ENCODE measurements at regions not wholly inside any gene's neighbourhood (a gene's known extent, or its start where the extent isn't known, plus 50 kb on each side); places are given as distances from the start of the nearest gene placed in this dataset.
A peak's percentile ranks its signal among the peaks of the same experiment; 100 is the strongest.

DNA sequence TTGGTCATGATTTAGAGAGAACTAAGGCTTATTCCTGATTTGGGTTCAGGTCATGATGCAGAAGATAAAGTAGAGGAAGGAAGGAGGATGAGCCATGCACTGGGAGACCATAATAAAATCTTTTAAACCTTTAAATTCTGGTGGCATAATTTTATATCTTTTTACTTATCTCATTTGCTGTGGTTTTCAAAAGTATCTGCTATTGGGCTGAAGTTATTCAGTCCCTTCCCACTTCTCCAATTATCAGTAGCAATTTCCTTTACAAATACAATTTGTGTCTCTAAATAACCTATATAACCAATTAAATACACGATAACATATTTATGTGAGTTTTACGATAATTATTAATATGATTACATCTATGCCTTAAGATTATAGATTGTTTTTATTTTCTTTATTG, 194.8 kb upstream of the SLC8A1 start:
- Histone ChIP-seq H2AFZ (ENCODE audit: low read length) (no peak overlapping the region), H4K20me1 (ENCODE audit: control insufficient read depth, extremely low read depth, insufficient read depth, low read length) (no peaks in the 10 kb centered on the region), H3K79me2 (ENCODE audit: control insufficient read depth, insufficient read depth, low read length) (no peaks in the 10 kb centered on the region), H3K9ac (ENCODE audit: insufficient read depth, low read length) (no peak overlapping the region), H3K27ac (ENCODE audit: insufficient read depth, low read length) (no peak overlapping the region), H3K9me3 (ENCODE audit: control insufficient read depth, insufficient read depth, low read depth, low read length) (no peaks in the 10 kb centered on the region), H3K4me2 (ENCODE audit: extremely low read depth, insufficient read depth, low read length) (no peak overlapping the region), H3K27me3 (ENCODE audit: control insufficient read depth, insufficient read depth, low read length) (no peaks in the 10 kb centered on the region), H3K36me3 (ENCODE audit: control insufficient read depth, insufficient read depth, low read length) (no peaks in the 10 kb centered on the region), H3K4me3 (replicated peaks in 1 of 4; ENCODE audit: control extremely low read depth in 1 of 4, insufficient read depth in 1 of 4, low read depth in 3 of 4, low read length in 4 of 4) (no peak overlapping the region), H3K4me1 (ENCODE audit: control insufficient read depth, extremely low read depth, insufficient read depth, low read length) (no peaks in the 10 kb centered on the region)
- TF ChIP-seq EZH2 (IDR thresholded peaks at IDR 0.05; ENCODE audit: low read length, missing control alignments), result no peak
- TF ChIP-seq, protein P1, sequence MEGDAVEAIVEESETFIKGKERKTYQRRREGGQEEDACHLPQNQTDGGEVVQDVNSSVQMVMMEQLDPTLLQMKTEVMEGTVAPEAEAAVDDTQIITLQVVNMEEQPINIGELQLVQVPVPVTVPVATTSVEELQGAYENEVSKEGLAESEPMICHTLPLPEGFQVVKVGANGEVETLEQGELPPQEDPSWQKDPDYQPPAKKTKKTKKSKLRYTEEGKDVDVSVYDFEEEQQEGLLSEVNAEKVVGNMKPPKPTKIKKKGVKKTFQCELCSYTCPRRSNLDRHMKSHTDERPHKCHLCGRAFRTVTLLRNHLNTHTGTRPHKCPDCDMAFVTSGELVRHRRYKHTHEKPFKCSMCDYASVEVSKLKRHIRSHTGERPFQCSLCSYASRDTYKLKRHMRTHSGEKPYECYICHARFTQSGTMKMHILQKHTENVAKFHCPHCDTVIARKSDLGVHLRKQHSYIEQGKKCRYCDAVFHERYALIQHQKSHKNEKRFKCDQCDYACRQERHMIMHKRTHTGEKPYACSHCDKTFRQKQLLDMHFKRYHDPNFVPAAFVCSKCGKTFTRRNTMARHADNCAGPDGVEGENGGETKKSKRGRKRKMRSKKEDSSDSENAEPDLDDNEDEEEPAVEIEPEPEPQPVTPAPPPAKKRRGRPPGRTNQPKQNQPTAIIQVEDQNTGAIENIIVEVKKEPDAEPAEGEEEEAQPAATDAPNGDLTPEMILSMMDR (conservative IDR thresholded peaks at IDR 0.05 in 1 of 2, IDR thresholded peaks at IDR 0.05 in 1 of 2; ENCODE audit: low read depth in 1 of 2, low read length in 2 of 2), result no peak
- no peak for DNase-seq (ENCODE audit: low read depth in 2 of 2)

DNA sequence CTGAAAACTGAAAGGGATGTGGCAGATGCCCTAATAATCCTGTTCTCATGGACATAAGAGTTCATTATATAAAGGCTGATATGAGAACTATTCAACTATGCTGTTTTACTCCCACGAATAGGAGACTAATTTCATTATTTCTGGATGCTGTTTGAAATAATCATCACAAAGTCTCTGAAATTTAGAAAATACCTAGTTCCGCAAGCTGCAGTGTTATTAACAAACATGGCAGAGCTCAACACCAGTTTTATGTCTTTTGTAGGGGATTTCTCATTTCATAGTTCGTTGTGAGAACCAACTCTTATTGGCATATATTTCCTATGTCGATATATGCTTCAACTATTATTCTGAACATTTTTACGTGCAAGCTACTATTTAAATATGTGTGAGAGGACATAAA, 200.3 kb upstream of the SLC8A1 start:
- Histone ChIP-seq H3K36me3 (ENCODE audit: control insufficient read depth, insufficient read depth, low read length) (no peaks in the 10 kb centered on the region), H3K27ac (ENCODE audit: insufficient read depth, low read length) (no peak overlapping the region), H3K4me1 (ENCODE audit: control insufficient read depth, extremely low read depth, insufficient read depth, low read length) (no peaks in the 10 kb centered on the region), H4K20me1 (ENCODE audit: control insufficient read depth, extremely low read depth, insufficient read depth, low read length) (no peaks in the 10 kb centered on the region), H3K4me2 (ENCODE audit: extremely low read depth, insufficient read depth, low read length) (no peak overlapping the region), H3K79me2 (ENCODE audit: control insufficient read depth, insufficient read depth, low read length) (no peaks in the 10 kb centered on the region), H3K27me3 (ENCODE audit: control insufficient read depth, insufficient read depth, low read length) (no peaks in the 10 kb centered on the region), H3K4me3 (replicated peaks in 1 of 4; ENCODE audit: control extremely low read depth in 1 of 4, insufficient read depth in 1 of 4, low read depth in 3 of 4, low read length in 4 of 4) (no peak overlapping the region), H3K9me3 (ENCODE audit: control insufficient read depth, insufficient read depth, low read depth, low read length) (no peaks in the 10 kb centered on the region), H3K9ac (ENCODE audit: insufficient read depth, low read length) (no peak overlapping the region), H2AFZ (ENCODE audit: low read length) (no peak overlapping the region)
- TF ChIP-seq EZH2 (IDR thresholded peaks at IDR 0.05; ENCODE audit: low read length, missing control alignments), result no peak
- TF ChIP-seq, protein P1 (conservative IDR thresholded peaks at IDR 0.05 in 1 of 2, IDR thresholded peaks at IDR 0.05 in 1 of 2; ENCODE audit: low read depth in 1 of 2, low read length in 2 of 2), result no peak
- no peak for DNase-seq (ENCODE audit: low read depth in 2 of 2)

DNA sequence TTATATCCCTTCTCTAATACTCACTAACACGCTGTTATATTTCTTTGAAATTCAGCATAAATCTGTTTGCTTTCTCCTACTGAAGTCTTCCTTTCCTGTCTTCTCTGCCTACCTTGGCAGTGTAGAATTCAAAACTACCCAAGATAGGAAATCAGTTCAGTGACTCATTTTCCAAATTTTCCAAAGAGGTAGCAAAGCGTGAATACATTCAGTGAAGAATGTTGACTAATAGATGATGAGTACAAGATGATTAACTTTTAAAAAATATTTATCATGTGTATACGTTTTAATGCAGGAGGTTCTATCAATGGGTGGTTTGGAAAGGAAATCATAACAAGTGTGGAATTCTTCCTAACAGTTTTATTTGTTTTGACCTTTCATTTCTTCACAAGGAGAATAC, 201.9 kb upstream of the SLC8A1 start:
- Histone ChIP-seq H3K9me3 (ENCODE audit: control insufficient read depth, insufficient read depth, low read depth, low read length) (no peaks in the 10 kb centered on the region), H3K4me3 (replicated peaks in 1 of 4; ENCODE audit: control extremely low read depth in 1 of 4, insufficient read depth in 1 of 4, low read depth in 3 of 4, low read length in 4 of 4) (no peak overlapping the region), H2AFZ (ENCODE audit: low read length) (no peak overlapping the region), H3K79me2 (ENCODE audit: control insufficient read depth, insufficient read depth, low read length) (no peaks in the 10 kb centered on the region), H4K20me1 (ENCODE audit: control insufficient read depth, extremely low read depth, insufficient read depth, low read length) (no peaks in the 10 kb centered on the region), H3K36me3 (ENCODE audit: control insufficient read depth, insufficient read depth, low read length) (no peaks in the 10 kb centered on the region), H3K4me1 (ENCODE audit: control insufficient read depth, extremely low read depth, insufficient read depth, low read length) (no peaks in the 10 kb centered on the region), H3K4me2 (ENCODE audit: extremely low read depth, insufficient read depth, low read length) (no peak overlapping the region), H3K27me3 (ENCODE audit: control insufficient read depth, insufficient read depth, low read length) (no peaks in the 10 kb centered on the region), H3K9ac (ENCODE audit: insufficient read depth, low read length) (no peak overlapping the region), H3K27ac (ENCODE audit: insufficient read depth, low read length) (no peak overlapping the region)
- TF ChIP-seq EZH2 (IDR thresholded peaks at IDR 0.05; ENCODE audit: low read length, missing control alignments), result no peak
- TF ChIP-seq, protein P1 (conservative IDR thresholded peaks at IDR 0.05 in 1 of 2, IDR thresholded peaks at IDR 0.05 in 1 of 2; ENCODE audit: low read depth in 1 of 2, low read length in 2 of 2), result no peak
- peak in 1 of 2 donors; percentile 11 for DNase-seq (ENCODE audit: low read depth in 2 of 2)

Data from fibroblast of lung (primary cell).